DOHH2 (cell line): ENCODE measurements at regions not wholly inside any gene's neighbourhood (a gene's known extent, or its start where the extent isn't known, plus 50 kb on each side); places are given as distances from the start of the nearest gene placed in this dataset.
"Not testable (repeated sequence)": the region's sequence is repeated elsewhere in the genome, so short reads cannot be mapped to it uniquely, and the experiment has no call there.

Experiments
- EZH2phosphoT487 ChIP-seq: fragments of 200-600 bp; sonication (generic); IDR thresholded peaks from 2 replicates; pipeline ENCODE4 v1.6.1; 2017; ENCODE audit warnings: borderline replicate concordance, mild to moderate bottlenecking, antibody characterized with exemption, low read length, moderate library complexity, mixed read lengths
- TF ChIP-seq, protein P1 (sequence below): fragments of 200-600 bp; sonication (generic); IDR thresholded peaks from one replicate; pipeline ENCODE4 v1.5.1; 2014; ENCODE audit warnings: antibody characterized with exemption, mild to moderate bottlenecking, low read depth, low read length; ENCODE audit not compliant: poor library complexity, severe bottlenecking

DNA sequence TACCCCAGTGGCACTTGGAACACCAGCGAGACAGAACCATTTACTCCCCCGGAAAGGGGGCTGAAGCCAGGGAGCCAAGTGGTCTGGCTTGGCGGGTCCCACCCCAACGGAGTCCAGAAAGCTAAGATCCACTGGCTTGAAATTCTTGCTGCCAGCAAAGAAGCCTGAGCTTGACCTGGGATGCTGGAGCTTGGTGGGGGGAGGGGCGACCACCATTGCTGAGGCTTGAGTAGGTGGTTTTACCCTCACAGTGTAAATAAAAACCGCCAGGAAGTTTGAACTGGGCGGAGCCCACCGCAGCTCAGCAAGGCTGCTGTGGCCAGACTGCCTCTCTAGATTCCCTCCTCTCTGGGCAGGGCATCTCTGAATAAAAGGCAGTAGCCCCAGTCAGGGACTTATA lies 62.8 kb downstream of the RPS24 start:
- TF ChIP-seq, protein P1, sequence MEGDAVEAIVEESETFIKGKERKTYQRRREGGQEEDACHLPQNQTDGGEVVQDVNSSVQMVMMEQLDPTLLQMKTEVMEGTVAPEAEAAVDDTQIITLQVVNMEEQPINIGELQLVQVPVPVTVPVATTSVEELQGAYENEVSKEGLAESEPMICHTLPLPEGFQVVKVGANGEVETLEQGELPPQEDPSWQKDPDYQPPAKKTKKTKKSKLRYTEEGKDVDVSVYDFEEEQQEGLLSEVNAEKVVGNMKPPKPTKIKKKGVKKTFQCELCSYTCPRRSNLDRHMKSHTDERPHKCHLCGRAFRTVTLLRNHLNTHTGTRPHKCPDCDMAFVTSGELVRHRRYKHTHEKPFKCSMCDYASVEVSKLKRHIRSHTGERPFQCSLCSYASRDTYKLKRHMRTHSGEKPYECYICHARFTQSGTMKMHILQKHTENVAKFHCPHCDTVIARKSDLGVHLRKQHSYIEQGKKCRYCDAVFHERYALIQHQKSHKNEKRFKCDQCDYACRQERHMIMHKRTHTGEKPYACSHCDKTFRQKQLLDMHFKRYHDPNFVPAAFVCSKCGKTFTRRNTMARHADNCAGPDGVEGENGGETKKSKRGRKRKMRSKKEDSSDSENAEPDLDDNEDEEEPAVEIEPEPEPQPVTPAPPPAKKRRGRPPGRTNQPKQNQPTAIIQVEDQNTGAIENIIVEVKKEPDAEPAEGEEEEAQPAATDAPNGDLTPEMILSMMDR = not testable (repeated sequence)
- not testable (repeated sequence) for TF ChIP-seq EZH2phosphoT487
